SJSA1 (cell line): ENCODE measurements at regions not wholly inside any gene's neighbourhood (a gene's known extent, or its start where the extent isn't known, plus 50 kb on each side); places are given as distances from the start of the nearest gene placed in this dataset.
A peak's percentile ranks its signal among the peaks of the same experiment; 100 is the strongest.

Source experiments
- DNase-seq, 2 experiments: peaks; one replicate each; pipeline ENCODE4 v3.0.0-alpha.2; 2015 to 2020; ENCODE audit warnings: low spot score in 2 of 2, low read depth in 1 of 2
- H3K27ac ChIP-seq: fragments of 250-450 bp; sonication (Bioruptor Pico); 2 replicates; pipeline ENCODE4 v1.5.1; 2020; ENCODE audit warnings: mild to moderate bottlenecking, moderate library complexity
- H3K27me3 ChIP-seq: fragments of 250-450 bp; sonication (Bioruptor Pico); replicated peaks from 2 replicates; pipeline ENCODE4 v1.5.1; 2020; ENCODE audit warnings: mild to moderate bottlenecking, moderate library complexity
- H3K36me3 ChIP-seq: fragments of 250-450 bp; sonication (Bioruptor Pico); 2 replicates; pipeline ENCODE4 v1.5.1; 2020; ENCODE audit warnings: mild to moderate bottlenecking
- H3K4me1 ChIP-seq: fragments of 250-450 bp; sonication (Bioruptor Pico); replicated peaks from 2 replicates; pipeline ENCODE4 v1.6.1; 2021; ENCODE audit warnings: mild to moderate bottlenecking
- H3K4me3 ChIP-seq: fragments of 250-450 bp; sonication (Bioruptor Pico); 2 replicates; pipeline ENCODE4 v1.5.1; 2020; ENCODE audit warnings: mild to moderate bottlenecking
- H3K9me3 ChIP-seq: fragments of 250-450 bp; sonication (Bioruptor Pico); replicated peaks from 2 replicates; pipeline ENCODE4 v1.5.1; 2020; ENCODE audit warnings: mild to moderate bottlenecking

- Histone ChIP-seq H3K27ac (no peak overlapping the region), H3K9me3 (no peaks in the 10 kb centered on the region), H3K27me3 (no peaks in the 10 kb centered on the region), H3K4me1 (no peaks in the 10 kb centered on the region), H3K36me3 (no peaks in the 10 kb centered on the region), H3K4me3 (no peak overlapping the region)
- DNase-seq = no peak
Measured at GRCh38 chr4:24003496-24003895, 113.6 kb upstream of the PPARGC1A start.

- DNase-seq = no peak
- H3K4me1 ChIP-seq = no peaks in the 10 kb centered on the region
- H3K9me3 ChIP-seq = no peaks in the 10 kb centered on the region
- no peak overlapping the region for H3K27ac ChIP-seq
- no peaks in the 10 kb centered on the region for H3K36me3 ChIP-seq
- no peaks in the 10 kb centered on the region for H3K27me3 ChIP-seq
- H3K4me3 ChIP-seq = no peak overlapping the region
Measured at GRCh38 chr4:24002330-24002966, 112.6 kb upstream of the PPARGC1A start.

- H3K4me3 ChIP-seq = no peak overlapping the region
- no peaks in the 10 kb centered on the region for H3K27me3 ChIP-seq
- no peak overlapping the region for H3K27ac ChIP-seq
- H3K4me1 ChIP-seq = no peaks in the 10 kb centered on the region
- DNase-seq = no peak
- no peaks in the 10 kb centered on the region for H3K9me3 ChIP-seq
- H3K36me3 ChIP-seq = no peaks in the 10 kb centered on the region
Measured at GRCh38 chr4:24001486-24002329, 111.9 kb upstream of the PPARGC1A start.

- no peak overlapping the region for H3K4me3 ChIP-seq
- no peaks in the 10 kb centered on the region for H3K36me3 ChIP-seq
- H3K27me3 ChIP-seq = no peaks in the 10 kb centered on the region
- H3K9me3 ChIP-seq = no peaks in the 10 kb centered on the region
- DNase-seq = no peak
- H3K4me1 ChIP-seq = no peaks in the 10 kb centered on the region
- H3K27ac ChIP-seq = no peak overlapping the region
Measured at GRCh38 chr4:24000470-24000831, 110.6 kb upstream of the PPARGC1A start.

GRCh38 chr4:23999714-24000469 is 110.0 kb upstream of the PPARGC1A start:
- no peak overlapping the region for H3K4me3 ChIP-seq
- no peaks in the 10 kb centered on the region for H3K27me3 ChIP-seq
- DNase-seq = no peak
- no peak overlapping the region for H3K27ac ChIP-seq
- H3K4me1 ChIP-seq = no peaks in the 10 kb centered on the region
- H3K9me3 ChIP-seq = no peaks in the 10 kb centered on the region
- H3K36me3 ChIP-seq = no peaks in the 10 kb centered on the region

- no peak for DNase-seq
- H3K27me3 ChIP-seq = no peaks in the 10 kb centered on the region
- H3K4me3 ChIP-seq = no peak overlapping the region
- no peaks in the 10 kb centered on the region for H3K36me3 ChIP-seq
- H3K9me3 ChIP-seq = no peaks in the 10 kb centered on the region
- H3K4me1 ChIP-seq = no peaks in the 10 kb centered on the region
- H3K27ac ChIP-seq = no peak overlapping the region
Measured at GRCh38 chr4:23993373-23993772, 103.5 kb upstream of the PPARGC1A start.

- no peak overlapping the region for H3K4me3 ChIP-seq
Measured at GRCh38 chr4:23991444-23991843, 101.6 kb upstream of the PPARGC1A start.

GRCh38 chr4:23986270-23986669 is 96.4 kb upstream of the PPARGC1A start:
- Histone ChIP-seq H3K27me3 (no peaks in the 10 kb centered on the region), H3K36me3 (no peaks in the 10 kb centered on the region), H3K9me3 (no peaks in the 10 kb centered on the region), H3K27ac (no peak overlapping the region), H3K4me1 (no peaks in the 10 kb centered on the region), H3K4me3 (no peak overlapping the region)
- DNase-seq = no peak

More at GRCh38 chr4:23991444-23991843, 101.6 kb upstream of the PPARGC1A start:
- Histone ChIP-seq H3K27ac (no peak overlapping the region), H3K27me3 (no peaks in the 10 kb centered on the region), H3K9me3 (no peaks in the 10 kb centered on the region), H3K4me1 (no peaks in the 10 kb centered on the region), H3K36me3 (no peaks in the 10 kb centered on the region)
- DNase-seq = no peak

GRCh38 chr4:23981328-23981727 is 91.5 kb upstream of the PPARGC1A start:
- H3K36me3 ChIP-seq = no peaks in the 10 kb centered on the region
- no peak for DNase-seq
- H3K4me1 ChIP-seq = peaks cover 13% of the 10 kb centered on the region
- no peaks in the 10 kb centered on the region for H3K27me3 ChIP-seq
- no peak overlapping the region for H3K27ac ChIP-seq
- H3K9me3 ChIP-seq = no peaks in the 10 kb centered on the region
- H3K4me3 ChIP-seq = no peak overlapping the region

GRCh38 chr4:23979534-23979933 is 89.7 kb upstream of the PPARGC1A start:
- Histone ChIP-seq H3K4me1 (peaks cover 13% of the 10 kb centered on the region), H3K36me3 (no peaks in the 10 kb centered on the region), H3K9me3 (no peaks in the 10 kb centered on the region), H3K27me3 (no peaks in the 10 kb centered on the region), H3K4me3 (no peak overlapping the region), H3K27ac (no peak overlapping the region)
- no peak for DNase-seq

GRCh38 chr4:23978002-23978401 is 88.2 kb upstream of the PPARGC1A start:
- no peak overlapping the region for H3K4me3 ChIP-seq
- no peaks in the 10 kb centered on the region for H3K27me3 ChIP-seq
- no peaks in the 10 kb centered on the region for H3K36me3 ChIP-seq
- peak in 1 of 2 experiments; percentile 28 for DNase-seq
- peaks cover 13% of the 10 kb centered on the region for H3K4me1 ChIP-seq
- no peak overlapping the region for H3K27ac ChIP-seq
- H3K9me3 ChIP-seq = no peaks in the 10 kb centered on the region

- H3K36me3 ChIP-seq = no peaks in the 10 kb centered on the region
- no peak for DNase-seq
- no peak overlapping the region for H3K4me3 ChIP-seq
- H3K27me3 ChIP-seq = no peaks in the 10 kb centered on the region
- H3K27ac ChIP-seq = no peak overlapping the region
- H3K4me1 ChIP-seq = peaks cover 13% of the 10 kb centered on the region
- no peaks in the 10 kb centered on the region for H3K9me3 ChIP-seq
Measured at GRCh38 chr4:23976423-23976822, 86.6 kb upstream of the PPARGC1A start.

- H3K4me1 ChIP-seq = peaks cover 16% of the 10 kb centered on the region
- no peak for DNase-seq
Measured at GRCh38 chr4:23973308-23973855, 83.5 kb upstream of the PPARGC1A start.

GRCh38 chr4:23972805-23973204 is 83.0 kb upstream of the PPARGC1A start:
- Histone ChIP-seq H3K27ac (no peak overlapping the region), H3K27me3 (no peaks in the 10 kb centered on the region), H3K36me3 (no peaks in the 10 kb centered on the region), H3K9me3 (no peaks in the 10 kb centered on the region), H3K4me3 (no peak overlapping the region), H3K4me1 (peaks cover 10% of the 10 kb centered on the region)
- DNase-seq = no peak

More at GRCh38 chr4:23973308-23973855, 83.5 kb upstream of the PPARGC1A start:
- Histone ChIP-seq H3K36me3 (no peaks in the 10 kb centered on the region), H3K27ac (no peak overlapping the region), H3K9me3 (no peaks in the 10 kb centered on the region), H3K4me3 (no peak overlapping the region), H3K27me3 (no peaks in the 10 kb centered on the region)
